ENCODE measurements at regions not wholly inside any gene's neighbourhood (a gene's known extent, or its start where the extent isn't known, plus 50 kb on each side); places are given as distances from the start of the nearest gene placed in this dataset.

- no peaks in the 10 kb centered on the region for H3F3A ChIP-seq (ENCODE audit: insufficient read depth, low read length, poor library complexity, severe bottlenecking)
- peak overlapping the region; percentile 2 for H3K27ac ChIP-seq (ENCODE audit: low read length)
- no peak overlapping the region for H3K4me2 ChIP-seq (ENCODE audit: low read length)
- no peaks in the 10 kb centered on the region for H3K9me2 ChIP-seq (ENCODE audit: insufficient read depth, low read length)
- H3K36me3 ChIP-seq (ENCODE audit: insufficient read depth, low read length), result no peaks in the 10 kb centered on the region
- H3K9me3 ChIP-seq (ENCODE audit: low read length), result no peaks in the 10 kb centered on the region
- no peaks in the 10 kb centered on the region for H3K27me3 ChIP-seq (ENCODE audit: insufficient read depth, low read depth, low read length)
- H3K9ac ChIP-seq (ENCODE audit: low read length), result no peak overlapping the region
- no peaks in the 10 kb centered on the region for H3K79me2 ChIP-seq (replicated peaks; ENCODE audit: insufficient read depth, low read length)
- no peak overlapping the region for H2AFZ ChIP-seq (ENCODE audit: low read depth, low read length)
- no peak overlapping the region for H3K4me3 ChIP-seq (ENCODE audit: low read length)
- no peaks in the 10 kb centered on the region for H4K20me1 ChIP-seq (ENCODE audit: insufficient read depth)
- TF ChIP-seq TAF1 (IDR thresholded peaks at IDR 0.05; ENCODE audit: low read depth) (no peak), EZH2 (IDR thresholded peaks at IDR 0.05; ENCODE audit: borderline replicate concordance, insufficient read depth, low read length, poor library complexity, severe bottlenecking) (no peak), EP300 (conservative IDR thresholded peaks at IDR 0.05; ENCODE audit: poor library complexity, severe bottlenecking) (peak; percentile 13)
Observed at GRCh38 chr6:119446115-119446554, 96.6 kb upstream of the MAN1A1 start.

DNA sequence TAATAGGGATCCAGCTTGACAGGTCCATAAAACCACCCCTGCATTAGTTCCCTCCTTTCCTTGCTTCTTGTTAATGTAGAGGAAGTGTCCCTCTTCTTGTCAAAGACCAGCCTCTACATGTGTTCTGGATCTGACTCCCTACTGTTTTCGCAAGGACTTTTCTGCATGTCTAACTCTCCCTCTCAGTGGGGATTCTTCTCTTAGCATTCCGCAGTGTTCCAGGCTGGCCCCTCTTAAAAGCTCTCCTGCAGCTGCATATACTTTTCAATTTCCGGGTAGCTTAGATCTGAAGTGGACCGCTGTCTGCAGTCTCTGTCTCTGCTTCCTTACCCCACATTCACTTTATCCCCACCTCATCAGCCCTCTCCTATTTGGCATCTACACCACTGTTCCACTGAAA, 96.1 kb upstream of the MAN1A1 start:
- Histone ChIP-seq H2AFZ (ENCODE audit: low read depth, low read length) (no peak overlapping the region), H4K20me1 (ENCODE audit: insufficient read depth) (no peaks in the 10 kb centered on the region), H3K4me2 (ENCODE audit: low read length) (no peak overlapping the region), H3K27ac (ENCODE audit: low read length) (peak overlapping the region; percentile 2), H3K9me2 (ENCODE audit: insufficient read depth, low read length) (no peaks in the 10 kb centered on the region), H3K79me2 (replicated peaks; ENCODE audit: insufficient read depth, low read length) (no peaks in the 10 kb centered on the region), H3K27me3 (ENCODE audit: insufficient read depth, low read depth, low read length) (no peaks in the 10 kb centered on the region), H3K4me3 (ENCODE audit: low read length) (no peak overlapping the region), H3F3A (ENCODE audit: insufficient read depth, low read length, poor library complexity, severe bottlenecking) (no peaks in the 10 kb centered on the region), H3K36me3 (ENCODE audit: insufficient read depth, low read length) (no peaks in the 10 kb centered on the region), H3K9ac (ENCODE audit: low read length) (no peak overlapping the region), H3K9me3 (ENCODE audit: low read length) (no peaks in the 10 kb centered on the region)
- no peak for TF ChIP-seq EP300 (conservative IDR thresholded peaks at IDR 0.05; ENCODE audit: poor library complexity, severe bottlenecking)
- no peak for TF ChIP-seq SMC3 (conservative IDR thresholded peaks at IDR 0.05; ENCODE audit: poor library complexity)
- TF ChIP-seq, protein P1, sequence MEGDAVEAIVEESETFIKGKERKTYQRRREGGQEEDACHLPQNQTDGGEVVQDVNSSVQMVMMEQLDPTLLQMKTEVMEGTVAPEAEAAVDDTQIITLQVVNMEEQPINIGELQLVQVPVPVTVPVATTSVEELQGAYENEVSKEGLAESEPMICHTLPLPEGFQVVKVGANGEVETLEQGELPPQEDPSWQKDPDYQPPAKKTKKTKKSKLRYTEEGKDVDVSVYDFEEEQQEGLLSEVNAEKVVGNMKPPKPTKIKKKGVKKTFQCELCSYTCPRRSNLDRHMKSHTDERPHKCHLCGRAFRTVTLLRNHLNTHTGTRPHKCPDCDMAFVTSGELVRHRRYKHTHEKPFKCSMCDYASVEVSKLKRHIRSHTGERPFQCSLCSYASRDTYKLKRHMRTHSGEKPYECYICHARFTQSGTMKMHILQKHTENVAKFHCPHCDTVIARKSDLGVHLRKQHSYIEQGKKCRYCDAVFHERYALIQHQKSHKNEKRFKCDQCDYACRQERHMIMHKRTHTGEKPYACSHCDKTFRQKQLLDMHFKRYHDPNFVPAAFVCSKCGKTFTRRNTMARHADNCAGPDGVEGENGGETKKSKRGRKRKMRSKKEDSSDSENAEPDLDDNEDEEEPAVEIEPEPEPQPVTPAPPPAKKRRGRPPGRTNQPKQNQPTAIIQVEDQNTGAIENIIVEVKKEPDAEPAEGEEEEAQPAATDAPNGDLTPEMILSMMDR (IDR thresholded peaks at IDR 0.05; ENCODE audit: poor library complexity, severe bottlenecking), result no peak
- TF ChIP-seq TAF1 (IDR thresholded peaks at IDR 0.05; ENCODE audit: low read depth), result no peak

GRCh38 chr6:119444642-119445557, 95.3 kb upstream of the MAN1A1 start:
- H3K36me3 ChIP-seq (ENCODE audit: insufficient read depth, low read length), result no peaks in the 10 kb centered on the region
- TF ChIP-seq POLR2AphosphoS5 (IDR thresholded peaks at IDR 0.05) (no peak), EP300 (conservative IDR thresholded peaks at IDR 0.05; ENCODE audit: poor library complexity, severe bottlenecking) (no peak), MXI1 (conservative IDR thresholded peaks at IDR 0.05; ENCODE audit: poor library complexity, severe bottlenecking) (no peak), RAD21 (conservative IDR thresholded peaks at IDR 0.05) (no peak), TAF1 (IDR thresholded peaks at IDR 0.05; ENCODE audit: low read depth) (no peak)
- no peaks in the 10 kb centered on the region for H4K20me1 ChIP-seq (ENCODE audit: insufficient read depth)
- no peaks in the 10 kb centered on the region for H3K9me3 ChIP-seq (ENCODE audit: low read length)
- H3K4me3 ChIP-seq (ENCODE audit: low read length), result no peak overlapping the region
- H3K9ac ChIP-seq (ENCODE audit: low read length), result no peak overlapping the region
- no peaks in the 10 kb centered on the region for H3K79me2 ChIP-seq (replicated peaks; ENCODE audit: insufficient read depth, low read length)
- no peaks in the 10 kb centered on the region for H3K27me3 ChIP-seq (ENCODE audit: insufficient read depth, low read depth, low read length)
- no peak overlapping the region for H3K27ac ChIP-seq (ENCODE audit: low read length)
- no peak overlapping the region for H3K4me2 ChIP-seq (ENCODE audit: low read length)
- no peaks in the 10 kb centered on the region for H3K9me2 ChIP-seq (ENCODE audit: insufficient read depth, low read length)
- H3F3A ChIP-seq (ENCODE audit: insufficient read depth, low read length, poor library complexity, severe bottlenecking), result no peaks in the 10 kb centered on the region
- no peak overlapping the region for H2AFZ ChIP-seq (ENCODE audit: low read depth, low read length)

Measured in neural cell (in vitro differentiated cells).